Upper lobe of right lung (tissue), 1 donor: ENCODE measurements at regions not wholly inside any gene's neighbourhood (a gene's known extent, or its start where the extent isn't known, plus 50 kb on each side); places are given as distances from the start of the nearest gene placed in this dataset.

Experiments used
- ATAC-seq: fragments of 200-7000 bp; cut with Tn5 transposase; one replicate; pipeline ENCODE4 v1.9.1; 2020; ENCODE audit warnings: mild to moderate bottlenecking, moderate library complexity
- DNase-seq: peaks from one replicate; pipeline ENCODE4 v3.0.0-alpha.2; 2020
- H3K27ac ChIP-seq: fragments of 200-600 bp; one replicate; pipeline ENCODE4 v1.8.0; 2022
- H3K27me3 ChIP-seq: fragments of 200-600 bp; one replicate; pipeline ENCODE4 v1.8.0; 2022; ENCODE audit warnings: mild to moderate bottlenecking
- H3K36me3 ChIP-seq: fragments of 200-600 bp; one replicate; pipeline ENCODE4 v1.8.0; 2022
- H3K4me1 ChIP-seq: fragments of 200-600 bp; one replicate; pipeline ENCODE4 v1.8.0; 2022
- H3K4me3 ChIP-seq: fragments of 200-600 bp; one replicate; pipeline ENCODE4 v1.8.0; 2022; ENCODE audit warnings: mild to moderate bottlenecking
- H3K9me3 ChIP-seq: fragments of 200-600 bp; one replicate; pipeline ENCODE4 v1.8.0; 2022
- intact Hi-C: fragments of 100-400 bp; cut with DNase I; formaldehyde crosslinking; loops from one replicate; pipeline ENCODE4 v1.11.0; 2022
- TF ChIP-seq, protein P1 (sequence below): fragments of 200-600 bp; IDR thresholded peaks from one replicate; pipeline ENCODE4 v1.8.0; 2022; ENCODE audit warnings: antibody characterized with exemption
- donor health status: DM: no; HTN: yes; CAD: no; lungs with severe emphysema.

DNA sequence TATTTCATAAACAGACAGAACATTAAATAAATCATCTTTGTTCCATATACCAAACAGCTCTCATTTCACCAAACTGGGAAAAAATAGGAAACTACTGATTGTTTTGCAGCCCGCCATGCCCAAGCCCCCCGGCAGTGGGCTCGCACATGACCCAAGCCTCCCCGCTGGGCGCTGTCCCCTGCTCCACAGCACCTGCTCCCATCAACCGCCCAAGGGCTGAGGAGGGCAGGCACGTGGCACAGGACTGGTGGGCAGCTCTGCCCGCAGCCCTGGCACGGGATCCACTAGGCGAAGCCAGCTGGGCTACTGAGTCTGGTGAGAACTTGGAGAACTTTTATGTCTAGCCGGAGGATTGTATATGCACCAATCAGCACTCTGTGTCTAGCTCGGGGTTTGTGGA lies 554.8 kb upstream of the CCNG1 start:
- TF ChIP-seq, protein P1, sequence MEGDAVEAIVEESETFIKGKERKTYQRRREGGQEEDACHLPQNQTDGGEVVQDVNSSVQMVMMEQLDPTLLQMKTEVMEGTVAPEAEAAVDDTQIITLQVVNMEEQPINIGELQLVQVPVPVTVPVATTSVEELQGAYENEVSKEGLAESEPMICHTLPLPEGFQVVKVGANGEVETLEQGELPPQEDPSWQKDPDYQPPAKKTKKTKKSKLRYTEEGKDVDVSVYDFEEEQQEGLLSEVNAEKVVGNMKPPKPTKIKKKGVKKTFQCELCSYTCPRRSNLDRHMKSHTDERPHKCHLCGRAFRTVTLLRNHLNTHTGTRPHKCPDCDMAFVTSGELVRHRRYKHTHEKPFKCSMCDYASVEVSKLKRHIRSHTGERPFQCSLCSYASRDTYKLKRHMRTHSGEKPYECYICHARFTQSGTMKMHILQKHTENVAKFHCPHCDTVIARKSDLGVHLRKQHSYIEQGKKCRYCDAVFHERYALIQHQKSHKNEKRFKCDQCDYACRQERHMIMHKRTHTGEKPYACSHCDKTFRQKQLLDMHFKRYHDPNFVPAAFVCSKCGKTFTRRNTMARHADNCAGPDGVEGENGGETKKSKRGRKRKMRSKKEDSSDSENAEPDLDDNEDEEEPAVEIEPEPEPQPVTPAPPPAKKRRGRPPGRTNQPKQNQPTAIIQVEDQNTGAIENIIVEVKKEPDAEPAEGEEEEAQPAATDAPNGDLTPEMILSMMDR, result no peak
- no peak overlapping the region for H3K27ac ChIP-seq
- H3K36me3 ChIP-seq, result no peaks in the 10 kb centered on the region
- H3K4me3 ChIP-seq, result no peak overlapping the region
- no peaks in the 10 kb centered on the region for H3K9me3 ChIP-seq
- H3K4me1 ChIP-seq, result no peaks in the 10 kb centered on the region
- DNase-seq (no peak), ATAC-seq (no peak)
- no peaks in the 10 kb centered on the region for H3K27me3 ChIP-seq
- intact Hi-C loops, result no loop called here

DNA sequence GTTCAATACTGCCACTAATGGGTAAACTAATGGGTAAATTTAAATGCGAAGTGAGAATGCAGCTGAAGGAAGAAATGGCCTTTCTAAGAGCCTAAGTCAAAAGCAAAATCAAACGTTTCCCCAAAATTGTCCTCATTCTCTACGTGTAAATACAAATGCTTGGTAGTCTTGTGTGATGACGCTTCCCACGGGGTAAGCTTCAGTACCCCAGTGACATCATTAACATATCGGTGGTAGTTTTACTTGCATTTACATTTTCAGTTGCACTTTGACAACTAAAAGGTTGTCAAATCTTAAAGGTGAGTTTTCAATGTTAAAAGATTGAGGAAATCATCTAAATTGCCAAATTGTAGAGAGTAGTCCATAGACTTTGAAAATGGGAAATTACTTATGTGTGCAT lies 550.7 kb upstream of the CCNG1 start:
- no peaks in the 10 kb centered on the region for H3K36me3 ChIP-seq
- no peak overlapping the region for H3K27ac ChIP-seq
- no peaks in the 10 kb centered on the region for H3K4me1 ChIP-seq
- DNase-seq (no peak), ATAC-seq (no peak)
- no peaks in the 10 kb centered on the region for H3K9me3 ChIP-seq
- H3K4me3 ChIP-seq, result no peak overlapping the region
- H3K27me3 ChIP-seq, result no peaks in the 10 kb centered on the region
- TF ChIP-seq, protein P1, result no peak
- intact Hi-C loops, result no loop called here

DNA sequence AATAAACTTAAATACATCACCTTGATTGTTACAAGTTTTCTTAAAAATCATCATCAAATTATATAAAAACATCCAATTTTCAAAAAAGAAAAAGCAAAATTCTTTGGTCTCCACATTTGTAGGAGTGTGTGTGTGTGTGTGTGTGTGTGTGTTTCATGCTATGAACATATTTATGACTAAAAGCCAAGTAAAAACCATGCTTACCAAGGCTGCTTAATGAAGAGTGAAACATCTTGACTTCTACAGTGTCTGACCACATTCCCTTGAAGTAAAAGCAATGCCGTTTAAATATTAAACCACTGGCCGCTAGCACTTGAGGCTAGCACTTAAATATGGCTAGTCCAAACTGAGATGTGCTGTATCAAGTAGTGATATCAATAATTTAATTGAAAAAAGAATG lies 549.1 kb upstream of the CCNG1 start:
- H3K4me1 ChIP-seq, result no peaks in the 10 kb centered on the region
- H3K4me3 ChIP-seq, result no peak overlapping the region
- DNase-seq (no peak), ATAC-seq (no peak)
- no peaks in the 10 kb centered on the region for H3K9me3 ChIP-seq
- no peaks in the 10 kb centered on the region for H3K36me3 ChIP-seq
- intact Hi-C loops, result no loop called here
- no peak overlapping the region for H3K27ac ChIP-seq
- TF ChIP-seq, protein P1, result no peak
- H3K27me3 ChIP-seq, result no peaks in the 10 kb centered on the region

DNA sequence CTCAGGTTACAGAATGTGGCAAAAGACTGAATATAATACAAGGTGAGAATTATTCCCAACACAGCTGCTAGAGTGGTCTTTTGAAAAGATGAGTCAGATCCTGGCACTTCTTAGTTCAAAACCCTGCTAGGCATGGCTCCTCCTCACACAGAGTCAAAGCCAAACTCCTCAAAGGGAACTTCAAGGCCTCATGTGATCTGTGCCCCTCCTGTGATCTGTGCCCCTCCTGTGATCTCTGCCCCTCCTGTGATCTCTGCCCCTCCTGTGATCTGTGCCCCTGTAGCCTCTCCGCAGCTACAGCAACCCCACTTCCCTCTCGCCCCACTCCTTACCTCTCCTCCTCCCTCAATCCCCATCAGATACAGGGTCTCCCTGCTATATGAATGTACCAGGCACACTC lies 525.5 kb upstream of the CCNG1 start:
- DNase-seq (no peak), ATAC-seq (peak; percentile 20)
- Histone ChIP-seq H3K4me1 (no peaks in the 10 kb centered on the region), H3K9me3 (no peaks in the 10 kb centered on the region), H3K27me3 (no peaks in the 10 kb centered on the region), H3K27ac (no peak overlapping the region), H3K36me3 (no peaks in the 10 kb centered on the region), H3K4me3 (no peak overlapping the region)
- TF ChIP-seq, protein P1, result no peak
- intact Hi-C loops, result no loop called here

DNA sequence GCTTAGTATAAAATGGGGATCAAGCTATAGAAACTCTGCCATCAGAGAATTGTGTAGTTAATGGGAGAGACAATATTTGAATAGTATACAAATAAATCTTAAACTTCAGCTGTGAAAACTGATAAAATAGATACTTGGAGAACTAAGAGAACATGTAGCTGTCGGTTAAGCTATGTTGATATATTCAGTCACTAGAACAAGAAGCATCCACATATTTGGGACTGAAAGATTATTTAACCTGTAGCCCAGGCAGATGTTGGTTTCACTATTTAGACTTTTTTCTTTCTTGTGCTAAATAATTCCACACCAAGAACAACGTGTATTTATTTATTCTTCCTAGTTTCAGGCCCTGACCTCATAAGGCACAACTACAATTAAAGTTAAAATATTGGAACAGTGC lies 521.0 kb upstream of the CCNG1 start:
- Histone ChIP-seq H3K4me3 (no peak overlapping the region), H3K36me3 (no peaks in the 10 kb centered on the region), H3K9me3 (no peaks in the 10 kb centered on the region), H3K4me1 (no peaks in the 10 kb centered on the region), H3K27ac (no peak overlapping the region), H3K27me3 (no peaks in the 10 kb centered on the region)
- ATAC-seq, result no peak
- intact Hi-C loops, result no loop called here
- DNase-seq, result no peak
- TF ChIP-seq, protein P1, result no peak

DNA sequence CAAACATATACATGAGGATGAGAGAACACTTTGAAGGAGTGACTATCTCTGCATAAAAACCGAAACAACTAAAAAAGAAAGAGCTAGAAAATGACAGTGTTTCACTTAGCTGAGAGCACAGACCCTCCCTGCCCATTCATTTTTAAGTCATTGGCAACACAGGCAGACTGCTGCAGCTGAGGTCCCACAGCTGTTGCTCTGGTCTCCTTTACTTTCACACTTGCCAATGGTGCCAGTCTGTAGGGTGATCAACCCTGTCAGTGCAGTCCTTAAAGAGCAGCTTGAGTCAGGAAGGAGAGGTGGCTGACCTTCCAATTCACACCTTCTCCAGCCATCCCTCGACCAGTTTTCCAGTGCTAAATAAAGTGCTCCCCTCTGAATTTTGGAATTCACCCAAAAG lies 508.3 kb upstream of the CCNG1 start:
- Histone ChIP-seq H3K4me1 (no peaks in the 10 kb centered on the region), H3K27ac (no peak overlapping the region), H3K4me3 (no peak overlapping the region), H3K9me3 (no peaks in the 10 kb centered on the region), H3K36me3 (no peaks in the 10 kb centered on the region), H3K27me3 (no peaks in the 10 kb centered on the region)
- ATAC-seq (no peak), DNase-seq (no peak)
- intact Hi-C loops, result no loop called here
- TF ChIP-seq, protein P1, result no peak
